ENCODE measurements at regions not wholly inside any gene's neighbourhood (a gene's known extent, or its start where the extent isn't known, plus 50 kb on each side); places are given as distances from the start of the nearest gene placed in this dataset.

GRCh38 chr18:78246050-78246449 lies 733.6 kb upstream of the SALL3 start:
- DNase-seq (ENCODE audit: low read depth): no peak
- TF ChIP-seq CTCF (IDR thresholded peaks at IDR 0.05; ENCODE audit: control insufficient read depth, insufficient read depth, low read depth, low read length, missing control alignments): no peak
- no peak overlapping the region for H3K4me3 ChIP-seq (ENCODE audit: control insufficient read depth, low read depth, low read length)

- no peak overlapping the region for H3K4me3 ChIP-seq (ENCODE audit: control insufficient read depth, low read depth, low read length)
- DNase-seq (ENCODE audit: low read depth): no peak
- no peak for TF ChIP-seq CTCF (IDR thresholded peaks at IDR 0.05; ENCODE audit: control insufficient read depth, insufficient read depth, low read depth, low read length, missing control alignments)
Observed at GRCh38 chr18:78246588-78246987, 733.0 kb upstream of the SALL3 start.

GRCh38 chr18:78247615-78248289 lies 731.9 kb upstream of the SALL3 start:
- no peak for DNase-seq (ENCODE audit: low read depth)
- no peak overlapping the region for H3K4me3 ChIP-seq (ENCODE audit: control insufficient read depth, low read depth, low read length)
- no peak for TF ChIP-seq CTCF (IDR thresholded peaks at IDR 0.05; ENCODE audit: control insufficient read depth, insufficient read depth, low read depth, low read length, missing control alignments)

- no peak overlapping the region for H3K4me3 ChIP-seq (ENCODE audit: control insufficient read depth, low read depth, low read length)
- no peak for TF ChIP-seq CTCF (IDR thresholded peaks at IDR 0.05; ENCODE audit: control insufficient read depth, insufficient read depth, low read depth, low read length, missing control alignments)
- no peak for DNase-seq (ENCODE audit: low read depth)
Observed at GRCh38 chr18:78255013-78255412, 724.6 kb upstream of the SALL3 start.

- DNase-seq (ENCODE audit: low read depth): no peak
- TF ChIP-seq CTCF (IDR thresholded peaks at IDR 0.05; ENCODE audit: control insufficient read depth, insufficient read depth, low read depth, low read length, missing control alignments): no peak
- H3K4me3 ChIP-seq (ENCODE audit: control insufficient read depth, low read depth, low read length): no peak overlapping the region
Observed at GRCh38 chr18:78268226-78268988, 711.2 kb upstream of the SALL3 start.

GRCh38 chr18:78271790-78272189 lies 707.8 kb upstream of the SALL3 start:
- H3K4me3 ChIP-seq (ENCODE audit: control insufficient read depth, low read depth, low read length): no peak overlapping the region
- no peak for TF ChIP-seq CTCF (IDR thresholded peaks at IDR 0.05; ENCODE audit: control insufficient read depth, insufficient read depth, low read depth, low read length, missing control alignments)
- DNase-seq (ENCODE audit: low read depth): no peak

All from AG09309 (cell line).